H9 (cell line): ENCODE measurements at regions not wholly inside any gene's neighbourhood (a gene's known extent, or its start where the extent isn't known, plus 50 kb on each side); places are given as distances from the start of the nearest gene placed in this dataset.

Experiments
- DNase-seq: peaks from one replicate; pipeline ENCODE4 v3.0.0-alpha.2; 2017
- H2AFZ ChIP-seq: one replicate; pipeline ENCODE4 v1.6.1; 2013; ENCODE audit warnings: mild to moderate bottlenecking, low read length, control low read depth, moderate library complexity
- H2AK5ac ChIP-seq: 2 replicates; pipeline ENCODE4 v1.6.1; 2013; ENCODE audit warnings: low read length, control low read depth, mixed read lengths; ENCODE audit not compliant: insufficient read length
- H2BK120ac ChIP-seq: one replicate; pipeline ENCODE4 v1.6.1; 2013; ENCODE audit warnings: low read depth, mild to moderate bottlenecking, low read length, control low read depth, inconsistent platforms; ENCODE audit not compliant: poor library complexity, severe bottlenecking
- H2BK12ac ChIP-seq: 2 replicates; pipeline ENCODE4 v1.6.1; 2013; ENCODE audit warnings: low read length, control low read depth, mixed read lengths, low read depth; ENCODE audit not compliant: insufficient read length
- H2BK15ac ChIP-seq: 2 replicates; pipeline ENCODE4 v1.6.1; 2013; ENCODE audit warnings: low read depth, low read length, control low read depth
- H2BK20ac ChIP-seq: one replicate; pipeline ENCODE4 v1.6.1; 2013; ENCODE audit warnings: low read depth, mild to moderate bottlenecking, low read length, control low read depth, inconsistent platforms; ENCODE audit not compliant: poor library complexity, severe bottlenecking
- H2BK5ac ChIP-seq: 2 replicates; pipeline ENCODE4 v1.6.1; 2013; ENCODE audit warnings: low read length, control low read depth, mixed read lengths; ENCODE audit not compliant: insufficient read length
- H3K14ac ChIP-seq: 2 replicates; pipeline ENCODE4 v1.6.1; 2013; ENCODE audit warnings: low read length, control low read depth; ENCODE audit not compliant: insufficient read depth
- H3K18ac ChIP-seq: 2 replicates; pipeline ENCODE4 v1.6.1; 2013; ENCODE audit warnings: low read depth, mild to moderate bottlenecking, mixed read lengths, low read length, control low read depth; ENCODE audit not compliant: insufficient read length
- H3K23ac ChIP-seq: 2 replicates; pipeline ENCODE4 v1.6.1; 2013; ENCODE audit warnings: low read length, control low read depth, mixed read lengths, low read depth; ENCODE audit not compliant: insufficient read length
- H3K23me2 ChIP-seq: 2 replicates; pipeline ENCODE4 v1.6.1; 2013; ENCODE audit warnings: low read depth, mild to moderate bottlenecking, mixed read lengths, low read length, control low read depth; ENCODE audit not compliant: insufficient read length, poor library complexity, severe bottlenecking
- H3K27ac ChIP-seq: 2 replicates; pipeline ENCODE4 v1.5.1; 2013; ENCODE audit warnings: low read length, control low read depth, mixed read lengths, low read depth; ENCODE audit not compliant: insufficient read length
- H3K27me3 ChIP-seq: 2 replicates; pipeline ENCODE4 v1.6.1; 2013; ENCODE audit warnings: low read length, control low read depth, inconsistent platforms; ENCODE audit not compliant: insufficient read depth
- H3K4ac ChIP-seq: 2 replicates; pipeline ENCODE4 v1.6.1; 2013; ENCODE audit warnings: low read depth, mild to moderate bottlenecking, control low read depth, inconsistent platforms, low read length, moderate library complexity
- H3K4me1 ChIP-seq: 2 replicates; pipeline ENCODE4 v1.6.1; 2013; ENCODE audit warnings: low read length, control low read depth, inconsistent platforms; ENCODE audit not compliant: insufficient read depth
- H3K4me2 ChIP-seq: 2 replicates; pipeline ENCODE4 v1.6.1; 2013; ENCODE audit warnings: low read length, control low read depth, mixed read lengths; ENCODE audit not compliant: insufficient read length, insufficient read depth
- H3K56ac ChIP-seq: 2 replicates; pipeline ENCODE4 v1.6.1; 2013; ENCODE audit warnings: low read depth, mild to moderate bottlenecking, mixed read lengths, low read length, control low read depth; ENCODE audit not compliant: insufficient read length
- H3K79me1 ChIP-seq: 2 replicates; pipeline ENCODE4 v1.6.1; 2013; ENCODE audit warnings: low read depth, mild to moderate bottlenecking, moderate library complexity, low read length, control low read depth, inconsistent platforms; ENCODE audit not compliant: insufficient read depth, poor library complexity, severe bottlenecking
- H3K79me2 ChIP-seq: 2 replicates; pipeline ENCODE4 v1.6.1; 2013; ENCODE audit warnings: low read length, control low read depth, inconsistent platforms; ENCODE audit not compliant: insufficient read depth
- H3K9ac ChIP-seq: 2 replicates; pipeline ENCODE4 v1.6.1; 2013; ENCODE audit warnings: low read length, control low read depth, mixed read lengths; ENCODE audit not compliant: insufficient read length; ENCODE audit errors: extremely low read depth
- H3K9me3 ChIP-seq: one replicate; pipeline ENCODE4 v1.6.1; 2013; ENCODE audit warnings: low read depth, low read length, inconsistent platforms; ENCODE audit not compliant: control insufficient read depth
- H3T11ph ChIP-seq: one replicate; pipeline ENCODE4 v1.6.1; 2013; ENCODE audit warnings: mild to moderate bottlenecking, low read length, control low read depth, inconsistent platforms
- H4K20me1 ChIP-seq: one replicate; pipeline ENCODE4 v1.6.1; 2013; ENCODE audit not compliant: control insufficient read depth, insufficient read length, insufficient read depth
- H4K5ac ChIP-seq: 2 replicates; pipeline ENCODE4 v1.6.1; 2013; ENCODE audit warnings: low read depth, mild to moderate bottlenecking, mixed read lengths, low read length, control low read depth; ENCODE audit not compliant: insufficient read length
- H4K8ac ChIP-seq: replicated peaks from 2 replicates; pipeline ENCODE4 v1.6.1; 2013; ENCODE audit warnings: low read length, control low read depth, mixed read lengths, low read depth; ENCODE audit not compliant: insufficient read length
- H4K91ac ChIP-seq: 2 replicates; pipeline ENCODE4 v1.6.1; 2013; ENCODE audit warnings: low read depth, mild to moderate bottlenecking, moderate library complexity, mixed read lengths, low read length, control low read depth; ENCODE audit not compliant: insufficient read length
- H3K27ac Mint-ChIP-seq, 3 experiments: 2 replicates in 2 of 3; 3 replicates in 1 of 3; pipeline ENCODE4 v1.8.0; 2020 to 2021; ENCODE audit warnings: mixed read lengths in 3 of 3, mild to moderate bottlenecking in 1 of 3, moderate library complexity in 1 of 3
- H3K27me3 Mint-ChIP-seq: 2 replicates; pipeline ENCODE4 v1.8.0; 2021; ENCODE audit warnings: low read depth, mild to moderate bottlenecking, moderate library complexity, mixed read lengths
- H3K36me3 Mint-ChIP-seq, 3 experiments: 2 replicates in 2 of 3; 3 replicates in 1 of 3; pipeline ENCODE4 v1.8.0; 2020 to 2021; ENCODE audit warnings: low read depth in 3 of 3, mixed read lengths in 3 of 3; ENCODE audit not compliant: insufficient read depth in 1 of 3
- H3K4me1 Mint-ChIP-seq, 2 experiments: 2 replicates each; pipeline ENCODE4 v1.8.0; 2020; ENCODE audit warnings: mixed read lengths in 2 of 2
- H3K4me3 Mint-ChIP-seq, 2 experiments: 2 replicates in 1 of 2; 3 replicates in 1 of 2; pipeline ENCODE4 v1.8.0; 2020 to 2021; ENCODE audit warnings: mild to moderate bottlenecking in 2 of 2, mixed read lengths in 2 of 2, moderate library complexity in 1 of 2
- H3K9me3 Mint-ChIP-seq, 2 experiments: 2 replicates in 1 of 2; 3 replicates in 1 of 2; pipeline ENCODE4 v1.8.0; 2020; ENCODE audit warnings: mild to moderate bottlenecking in 2 of 2, mixed read lengths in 2 of 2, moderate library complexity in 1 of 2
- WGBS: extraction: QIAGEN DNeasy Blood & Tissue Kit; methylation state at CpG from one replicate; pipeline ENCODE4 v1.1.7; 2013; ENCODE audit warnings: missing lambda C conversion rate, low lambda C conversion rate, mixed read lengths; ENCODE audit not compliant: insufficient read length; ENCODE audit errors: extremely low coverage; 5-methylcytosine and 5-hydroxymethylcytosine counted together
- TF ChIP-seq, protein P1 (sequence below): fragments of 200-600 bp; sonication (generic); conservative IDR thresholded peaks from 3 replicates; pipeline ENCODE4 v1.8.0; 2021; ENCODE audit warnings: antibody characterized with exemption, mild to moderate bottlenecking

DNA sequence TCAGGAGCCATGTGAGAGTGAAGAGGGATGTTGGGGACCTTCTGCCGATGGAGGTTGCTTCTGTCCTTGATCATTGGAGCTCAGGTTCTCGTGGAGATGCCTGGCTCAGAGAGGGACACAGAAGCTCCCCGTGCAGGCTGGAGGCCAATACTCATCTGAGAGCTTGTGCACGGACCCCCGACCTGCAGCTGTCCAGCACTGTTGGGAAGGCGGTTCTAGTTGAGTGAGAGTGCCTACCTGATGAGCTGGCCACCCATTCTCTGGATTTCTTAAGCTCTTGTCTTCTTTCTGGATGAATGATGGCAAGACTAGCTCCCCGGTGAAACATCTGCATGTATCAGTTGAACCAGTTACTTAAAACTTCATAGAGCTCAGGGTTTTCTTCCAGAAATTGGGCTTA, 247.6 kb upstream of the MKI67 start:
- Histone ChIP-seq H3K9ac (no peak overlapping the region), H2BK5ac (no peak overlapping the region), H4K91ac (no peak overlapping the region), H2BK20ac (no peak overlapping the region), H3K27ac (no peak overlapping the region), H3K79me2 (no peaks in the 10 kb centered on the region), H2BK15ac (no peak overlapping the region), H3K14ac (no peak overlapping the region), H2AFZ (no peak overlapping the region), H3K27me3 (no peaks in the 10 kb centered on the region), H3K4me1 (no peaks in the 10 kb centered on the region), H4K20me1 (no peaks in the 10 kb centered on the region), H4K8ac (no peak overlapping the region), H3K9me3 (no peaks in the 10 kb centered on the region), H3K23ac (no peak overlapping the region), H2BK120ac (no peak overlapping the region), H2AK5ac (no peak overlapping the region), H3K18ac (no peak overlapping the region), H3K79me1 (no peaks in the 10 kb centered on the region), H3K4me2 (no peak overlapping the region), H3K4ac (no peak overlapping the region), H3K23me2 (no peaks in the 10 kb centered on the region), H3T11ph (no peak overlapping the region), H4K5ac (no peak overlapping the region), H3K56ac (no peak overlapping the region), H2BK12ac (no peak overlapping the region)
- Mint-ChIP-seq H3K27me3 (peaks cover 1% of the 10 kb centered on the region), H3K27ac (0 out of 7 replicates have a peak overlapping the region, but pooled peaks of 1 of the 3 experiments have one; percentile 16), H3K9me3 (no peaks in the 10 kb centered on the region; a peak in 1 of 5 replicates), H3K4me3 (no peak overlapping the region), H3K4me1 (no peaks in the 10 kb centered on the region), H3K36me3 (no peaks in the 10 kb centered on the region; a peak in 1 of 7 replicates)
- TF ChIP-seq, protein P1, sequence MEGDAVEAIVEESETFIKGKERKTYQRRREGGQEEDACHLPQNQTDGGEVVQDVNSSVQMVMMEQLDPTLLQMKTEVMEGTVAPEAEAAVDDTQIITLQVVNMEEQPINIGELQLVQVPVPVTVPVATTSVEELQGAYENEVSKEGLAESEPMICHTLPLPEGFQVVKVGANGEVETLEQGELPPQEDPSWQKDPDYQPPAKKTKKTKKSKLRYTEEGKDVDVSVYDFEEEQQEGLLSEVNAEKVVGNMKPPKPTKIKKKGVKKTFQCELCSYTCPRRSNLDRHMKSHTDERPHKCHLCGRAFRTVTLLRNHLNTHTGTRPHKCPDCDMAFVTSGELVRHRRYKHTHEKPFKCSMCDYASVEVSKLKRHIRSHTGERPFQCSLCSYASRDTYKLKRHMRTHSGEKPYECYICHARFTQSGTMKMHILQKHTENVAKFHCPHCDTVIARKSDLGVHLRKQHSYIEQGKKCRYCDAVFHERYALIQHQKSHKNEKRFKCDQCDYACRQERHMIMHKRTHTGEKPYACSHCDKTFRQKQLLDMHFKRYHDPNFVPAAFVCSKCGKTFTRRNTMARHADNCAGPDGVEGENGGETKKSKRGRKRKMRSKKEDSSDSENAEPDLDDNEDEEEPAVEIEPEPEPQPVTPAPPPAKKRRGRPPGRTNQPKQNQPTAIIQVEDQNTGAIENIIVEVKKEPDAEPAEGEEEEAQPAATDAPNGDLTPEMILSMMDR: no peak
- no CpG with 5 or more reads among the region's 7 CpGs for WGBS
- DNase-seq: no peak
